Fibroblast of skin of left quadriceps (primary cell): ENCODE measurements at regions not wholly inside any gene's neighbourhood (a gene's known extent, or its start where the extent isn't known, plus 50 kb on each side); places are given as distances from the start of the nearest gene placed in this dataset.
A peak's percentile ranks its signal among the peaks of the same experiment; 100 is the strongest.

Experiments
- DNase-seq, 2 experiments: peaks; one replicate each; pipeline ENCODE4 v3.0.0-alpha.2; 2013; ENCODE audit warnings: low read depth in 2 of 2

- no peak for DNase-seq
Measured at GRCh38 chr13:39159846-39160370, 121.7 kb downstream of the NHLRC3 start.

GRCh38 chr13:39167018-39167417 lies 128.8 kb downstream of the NHLRC3 start:
- DNase-seq: no peak

- no peak for DNase-seq
Measured at GRCh38 chr13:39170711-39171110, 132.5 kb downstream of the NHLRC3 start.

GRCh38 chr13:39185326-39185725 lies 147.1 kb downstream of the NHLRC3 start:
- no peak for DNase-seq

GRCh38 chr13:39186205-39186875 lies 148.1 kb downstream of the NHLRC3 start:
- no peak for DNase-seq

GRCh38 chr13:39189778-39190177 lies 151.5 kb downstream of the NHLRC3 start:
- DNase-seq: no peak

- DNase-seq: no peak
Measured at GRCh38 chr13:39196965-39197646, 158.8 kb downstream of the NHLRC3 start.

- DNase-seq: no peak
Measured at GRCh38 chr13:39197647-39198007, 159.4 kb downstream of the NHLRC3 start.

GRCh38 chr13:39200249-39200910 lies 162.1 kb downstream of the NHLRC3 start:
- no peak for DNase-seq

GRCh38 chr13:39201180-39201579 lies 162.9 kb downstream of the NHLRC3 start:
- no peak for DNase-seq

- DNase-seq: no peak
Measured at GRCh38 chr13:39202746-39203145, 164.5 kb downstream of the NHLRC3 start.

GRCh38 chr13:39208636-39209035 lies 170.4 kb downstream of the NHLRC3 start:
- DNase-seq: no peak

- peak; percentile 21 to 29 for DNase-seq
Measured at GRCh38 chr13:39209731-39210531, 171.7 kb downstream of the NHLRC3 start.

GRCh38 chr13:39210961-39211534 lies 172.8 kb downstream of the NHLRC3 start:
- DNase-seq: no peak

GRCh38 chr13:39215971-39216370 lies 177.7 kb downstream of the NHLRC3 start:
- DNase-seq: no peak

GRCh38 chr13:39217471-39217870 lies 179.2 kb downstream of the NHLRC3 start:
- no peak for DNase-seq

GRCh38 chr13:39224671-39225240 lies 186.5 kb downstream of the NHLRC3 start:
- DNase-seq: no peak

- no peak for DNase-seq
Measured at GRCh38 chr13:39225860-39226259, 187.6 kb downstream of the NHLRC3 start.

GRCh38 chr13:39226359-39226758 lies 188.1 kb downstream of the NHLRC3 start:
- DNase-seq: no peak

- DNase-seq: no peak
Measured at GRCh38 chr13:39232401-39232980, 194.2 kb downstream of the NHLRC3 start.

GRCh38 chr13:39232999-39233398 lies 194.7 kb downstream of the NHLRC3 start:
- DNase-seq: no peak
